ENCODE measurements at regions not wholly inside any gene's neighbourhood (a gene's known extent, or its start where the extent isn't known, plus 50 kb on each side); places are given as distances from the start of the nearest gene placed in this dataset.
"Not testable (repeated sequence)": the region's sequence is repeated elsewhere in the genome, so short reads cannot be mapped to it uniquely, and the experiment has no call there.

GRCh38 chr3:118675305-118675704 is 359.3 kb downstream of the IGSF11 start:
- no peak for DNase-seq

- not testable (repeated sequence) for DNase-seq
Observed at GRCh38 chr3:118678663-118679062, 356.0 kb downstream of the IGSF11 start.

- no peak for DNase-seq
Observed at GRCh38 chr3:118682921-118683320, 351.7 kb downstream of the IGSF11 start.

- DNase-seq, result no peak
Observed at GRCh38 chr3:118683636-118684035, 351.0 kb downstream of the IGSF11 start.

- DNase-seq, result no peak
Observed at GRCh38 chr3:118688396-118688884, 346.2 kb downstream of the IGSF11 start.

GRCh38 chr3:118692416-118692815 is 342.2 kb downstream of the IGSF11 start:
- no peak for DNase-seq

- no peak for DNase-seq
Observed at GRCh38 chr3:118705487-118706219, 329.0 kb downstream of the IGSF11 start.

GRCh38 chr3:118707991-118708390 is 326.7 kb downstream of the IGSF11 start:
- DNase-seq, result no peak

GRCh38 chr3:118710532-118710931 is 324.1 kb downstream of the IGSF11 start:
- DNase-seq, result no peak

GRCh38 chr3:118713502-118714207 is 321.0 kb downstream of the IGSF11 start:
- DNase-seq, result no peak

GRCh38 chr3:118714800-118715199 is 319.8 kb downstream of the IGSF11 start:
- DNase-seq, result no peak

- no peak for DNase-seq
Observed at GRCh38 chr3:118729546-118729945, 305.1 kb downstream of the IGSF11 start.

- DNase-seq, result no peak
Observed at GRCh38 chr3:118734664-118735063, 300.0 kb downstream of the IGSF11 start.

GRCh38 chr3:118736107-118736506 is 298.5 kb downstream of the IGSF11 start:
- no peak for DNase-seq

- DNase-seq, result no peak
Observed at GRCh38 chr3:118740722-118741290, 293.8 kb downstream of the IGSF11 start.

- no peak for DNase-seq
Observed at GRCh38 chr3:118742760-118743159, 291.9 kb downstream of the IGSF11 start.

GRCh38 chr3:118744186-118744585 is 290.5 kb downstream of the IGSF11 start:
- DNase-seq, result no peak

GRCh38 chr3:118754406-118755252 is 280.0 kb downstream of the IGSF11 start:
- no peak for DNase-seq

- DNase-seq, result no peak
Observed at GRCh38 chr3:118755253-118755801, 279.3 kb downstream of the IGSF11 start.

- no peak for DNase-seq
Observed at GRCh38 chr3:118760585-118761290, 273.9 kb downstream of the IGSF11 start.

- DNase-seq, result no peak
Observed at GRCh38 chr3:118761291-118761606, 273.4 kb downstream of the IGSF11 start.

- DNase-seq, result no peak
Observed at GRCh38 chr3:118765636-118766305, 268.9 kb downstream of the IGSF11 start.
